Stomach (tissue), 8 donors: ENCODE measurements at regions not wholly inside any gene's neighbourhood (a gene's known extent, or its start where the extent isn't known, plus 50 kb on each side); places are given as distances from the start of the nearest gene placed in this dataset.

Experiments used
- DNase-seq, 2 donors: peaks; one replicate each; pipeline versions ENCODE4 v3.0.0 to v3.0.0-alpha.2; 2013 to 2019
- H3K27ac ChIP-seq, 5 donors: fragments of 200-600 bp in 4 of 5; sonication (generic) in 4 of 5; one replicate each; pipeline ENCODE4 v1.5.1; 2013 to 2019; ENCODE audit warnings: mild to moderate bottlenecking in 1 of 5, moderate library complexity in 1 of 5
- H3K27me3 ChIP-seq, 3 donors: fragments of 200-600 bp; sonication (generic); one replicate each; pipeline ENCODE4 v1.5.1; 2017 to 2019; ENCODE audit warnings: mixed run types in 1 of 3
- H3K36me3 ChIP-seq, 4 donors: fragments of 200-600 bp; sonication (generic); 1 replicate in 3 of 4; 2 replicates in 1 of 4; pipeline ENCODE4 v1.5.1; 2016 to 2019
- H3K4me1 ChIP-seq, 4 donors: fragments of 200-600 bp; sonication (generic); one replicate each; pipeline ENCODE4 v1.5.1; 2016 to 2019
- H3K4me3 ChIP-seq, 4 donors: fragments of 200-600 bp; sonication (generic) in 3 of 4; one replicate each; pipeline ENCODE4 v1.5.1; 2016 to 2019; ENCODE audit warnings: mild to moderate bottlenecking in 1 of 4
- H3K9me3 ChIP-seq, 4 donors: fragments of 200-600 bp; sonication (generic); one replicate each; pipeline ENCODE4 v1.5.1; 2016 to 2019
- EP300 ChIP-seq: sonication (generic); formaldehyde crosslinking; IDR thresholded peaks from one replicate; pipeline ENCODE4 v1.6.1; 2017; ENCODE audit warnings: antibody characterized with exemption
- POLR2A ChIP-seq, 4 donors: fragments of 450-650 bp; IDR thresholded peaks; one replicate each; pipeline ENCODE4 v1.6.1; 2016; ENCODE audit warnings: antibody characterized with exemption in 4 of 4, control low read depth in 2 of 4, mild to moderate bottlenecking in 1 of 4, moderate library complexity in 1 of 4
- POLR2AphosphoS5 ChIP-seq, 3 donors: sonication (generic); formaldehyde crosslinking; IDR thresholded peaks; one replicate each; pipeline ENCODE4 v1.6.1; 2016; ENCODE audit warnings: antibody characterized with exemption in 3 of 3
- WGBS, 5 donors: extraction: QIAGEN DNeasy Blood & Tissue Kit in 3 of 5; methylation state at CpG; one replicate each; pipeline versions ENCODE4 v1.1.5 to v1.1.7; 2013 to 2018; 5-methylcytosine and 5-hydroxymethylcytosine counted together
- intact Hi-C: fragments of 100-400 bp; cut with DNase I; formaldehyde crosslinking; loops from one replicate; pipeline ENCODE4 v1.15.1; 2023; ENCODE audit warnings: low total_unique reads
- TF ChIP-seq, protein P1 (sequence below), 7 experiments: fragments of 450-650 bp in 4 of 7; fragments of 200-600 bp in 3 of 7; sonication (generic) in 3 of 7; IDR thresholded peaks; one replicate each; pipeline ENCODE4 v1.5.1; 2016 to 2019; ENCODE audit warnings: antibody characterized with exemption in 7 of 7, control low read depth in 2 of 7, mild to moderate bottlenecking in 1 of 7
- donor health status: healthy with polysubstance abuse.
- donor health status: Bipolar disorder and iron deficiency.
- donor health status: healthy.

DNA sequence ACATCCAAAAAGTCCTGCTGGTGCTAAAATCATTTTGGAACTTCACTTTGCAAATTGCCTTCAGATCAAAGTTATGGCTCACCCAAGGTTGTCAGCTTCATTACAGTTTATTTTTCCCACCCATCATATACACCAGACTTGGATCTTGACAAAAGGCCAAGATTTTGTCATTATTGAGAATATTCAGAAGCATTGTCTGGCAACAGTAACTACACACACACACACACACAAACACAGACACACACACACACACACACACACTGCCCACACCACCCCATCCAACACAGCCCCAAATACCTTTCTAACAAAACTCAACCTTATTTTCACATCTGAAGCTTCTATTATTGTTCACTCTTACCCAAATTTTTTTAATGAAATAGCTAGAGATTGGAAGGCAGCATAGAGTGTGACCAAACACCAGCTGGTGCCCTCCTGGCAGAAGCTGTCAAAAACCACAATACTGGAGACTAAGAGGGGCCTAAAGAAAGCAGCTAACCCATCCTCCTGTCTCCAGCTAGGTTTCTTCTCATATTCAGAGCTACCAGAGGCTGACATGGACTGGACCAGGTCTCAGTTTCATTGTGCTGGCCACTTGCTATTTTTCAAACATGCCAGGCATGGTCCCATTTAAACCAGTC, 139.1 kb upstream of the ZC3H11B start:
- no peaks in the 10 kb centered on the region for H3K9me3 ChIP-seq
- no peak overlapping the region for H3K4me3 ChIP-seq
- no peaks in the 10 kb centered on the region for H3K36me3 ChIP-seq
- H3K27me3 ChIP-seq: no peaks in the 10 kb centered on the region
- TF ChIP-seq EP300 (no peak), POLR2A (IDR thresholded peaks at IDR 0.05) (no peak), POLR2AphosphoS5 (IDR thresholded peaks at IDR 0.05) (no peak)
- TF ChIP-seq, protein P1, sequence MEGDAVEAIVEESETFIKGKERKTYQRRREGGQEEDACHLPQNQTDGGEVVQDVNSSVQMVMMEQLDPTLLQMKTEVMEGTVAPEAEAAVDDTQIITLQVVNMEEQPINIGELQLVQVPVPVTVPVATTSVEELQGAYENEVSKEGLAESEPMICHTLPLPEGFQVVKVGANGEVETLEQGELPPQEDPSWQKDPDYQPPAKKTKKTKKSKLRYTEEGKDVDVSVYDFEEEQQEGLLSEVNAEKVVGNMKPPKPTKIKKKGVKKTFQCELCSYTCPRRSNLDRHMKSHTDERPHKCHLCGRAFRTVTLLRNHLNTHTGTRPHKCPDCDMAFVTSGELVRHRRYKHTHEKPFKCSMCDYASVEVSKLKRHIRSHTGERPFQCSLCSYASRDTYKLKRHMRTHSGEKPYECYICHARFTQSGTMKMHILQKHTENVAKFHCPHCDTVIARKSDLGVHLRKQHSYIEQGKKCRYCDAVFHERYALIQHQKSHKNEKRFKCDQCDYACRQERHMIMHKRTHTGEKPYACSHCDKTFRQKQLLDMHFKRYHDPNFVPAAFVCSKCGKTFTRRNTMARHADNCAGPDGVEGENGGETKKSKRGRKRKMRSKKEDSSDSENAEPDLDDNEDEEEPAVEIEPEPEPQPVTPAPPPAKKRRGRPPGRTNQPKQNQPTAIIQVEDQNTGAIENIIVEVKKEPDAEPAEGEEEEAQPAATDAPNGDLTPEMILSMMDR (IDR thresholded peaks at IDR 0.05): no peak
- no peak overlapping the region for H3K27ac ChIP-seq
- H3K4me1 ChIP-seq: no peaks in the 10 kb centered on the region
- intact Hi-C loops: no loop called here
- DNase-seq: peak in 1 of 2 donors; percentile 53

DNA sequence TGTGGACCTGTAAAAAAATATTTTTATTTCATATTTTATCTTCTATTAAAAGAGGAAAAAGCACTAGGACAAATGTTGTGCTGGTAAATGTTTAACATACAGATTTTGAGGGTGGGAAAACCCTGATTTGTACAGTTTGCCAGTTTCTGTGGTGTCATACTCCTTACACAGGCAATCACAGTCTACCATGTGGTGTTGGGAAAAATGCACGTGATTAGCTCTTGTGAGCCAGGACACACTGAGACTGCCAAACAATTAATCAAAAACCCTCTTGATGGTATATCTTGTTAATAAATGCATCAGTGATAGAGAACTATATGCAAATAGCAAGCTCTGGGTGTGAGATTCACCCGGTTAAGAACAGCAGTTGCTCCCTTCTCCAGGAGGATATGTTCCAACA, 136.5 kb upstream of the ZC3H11B start:
- 37 to 65% (median 40%) methylated on average over 2 of the region's 2 CpGs for WGBS, 5 donors
- TF ChIP-seq EP300 (no peak), POLR2AphosphoS5 (IDR thresholded peaks at IDR 0.05) (no peak), POLR2A (IDR thresholded peaks at IDR 0.05) (no peak)
- TF ChIP-seq, protein P1 (IDR thresholded peaks at IDR 0.05): no peak
- no peak for DNase-seq

DNA sequence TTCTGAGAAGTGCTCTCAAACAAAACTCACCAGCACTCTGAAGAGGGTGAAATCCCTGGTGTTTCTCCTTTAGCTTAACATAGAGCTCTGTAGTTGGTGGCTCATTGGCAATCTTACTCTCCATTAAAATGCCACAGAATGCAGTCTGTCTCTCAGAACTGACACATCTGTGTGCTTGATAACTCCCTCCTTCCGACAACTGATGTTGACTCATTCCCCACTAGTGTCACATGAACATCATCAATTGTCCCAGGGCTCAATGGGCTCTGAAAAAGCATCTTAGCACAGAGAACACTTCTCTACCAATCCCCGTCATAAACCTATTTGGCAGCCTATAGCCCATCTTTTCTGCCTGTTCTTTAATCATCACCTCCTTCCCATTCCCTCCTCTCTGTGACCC, 133.2 kb upstream of the ZC3H11B start:
- Histone ChIP-seq H3K27ac (no peak overlapping the region), H3K36me3 (no peaks in the 10 kb centered on the region), H3K27me3 (no peaks in the 10 kb centered on the region), H3K4me1 (no peaks in the 10 kb centered on the region), H3K9me3 (no peaks in the 10 kb centered on the region), H3K4me3 (no peak overlapping the region)
- intact Hi-C loops: no loop called here
- TF ChIP-seq POLR2AphosphoS5 (IDR thresholded peaks at IDR 0.05) (no peak), POLR2A (IDR thresholded peaks at IDR 0.05) (no peak), EP300 (no peak)
- TF ChIP-seq, protein P1 (IDR thresholded peaks at IDR 0.05): no peak
- 83 to 96% (median 92%) methylated on average over 2 of the region's 2 CpGs for WGBS, 5 donors
- no peak for DNase-seq

More for the DNA sequence above, 136.5 kb upstream of the ZC3H11B start:
- Histone ChIP-seq H3K36me3 (no peaks in the 10 kb centered on the region), H3K9me3 (no peaks in the 10 kb centered on the region), H3K27me3 (no peaks in the 10 kb centered on the region), H3K4me3 (no peak overlapping the region), H3K4me1 (no peaks in the 10 kb centered on the region), H3K27ac (no peak overlapping the region)
- intact Hi-C loops: no loop called here

DNA sequence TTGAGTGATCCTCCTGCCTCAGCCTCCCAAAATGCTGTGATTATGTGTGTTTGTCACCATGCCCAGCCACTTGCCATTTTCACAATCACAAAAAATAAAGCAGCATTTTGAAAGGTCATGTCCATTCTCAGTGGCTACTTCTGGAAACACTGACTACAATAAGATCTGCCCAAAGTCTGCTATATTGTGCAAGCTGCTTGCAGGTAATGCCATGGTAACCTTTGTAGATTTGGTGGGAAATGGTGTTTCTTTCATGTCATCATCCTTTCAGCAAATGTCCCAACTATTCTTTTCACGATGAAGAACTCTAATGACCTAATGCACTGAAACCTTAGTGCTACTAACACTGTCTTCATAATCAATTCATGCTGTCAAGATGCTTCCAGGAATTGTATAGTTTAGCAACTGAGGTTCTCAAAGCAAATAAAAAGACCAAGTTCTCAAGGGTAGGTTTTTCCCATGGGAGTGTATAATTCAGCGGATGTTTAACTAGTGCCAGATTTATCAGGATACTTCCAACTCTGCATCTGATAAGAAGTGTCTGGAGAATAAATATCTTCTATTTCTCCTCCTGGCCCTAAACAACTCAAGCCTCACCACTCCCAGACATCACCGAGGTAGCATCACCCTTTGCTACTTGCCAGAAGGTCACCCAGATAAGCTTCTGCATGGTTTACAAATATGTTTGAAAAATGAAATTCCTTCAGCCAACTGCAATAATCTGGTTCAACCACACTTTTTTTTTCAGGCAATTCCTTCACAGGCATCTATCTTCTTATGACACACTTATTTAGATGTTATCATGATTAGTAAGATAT, 132.0 kb upstream of the ZC3H11B start:
- Histone ChIP-seq H3K27me3 (no peaks in the 10 kb centered on the region), H3K36me3 (no peaks in the 10 kb centered on the region), H3K4me1 (no peaks in the 10 kb centered on the region), H3K9me3 (no peaks in the 10 kb centered on the region), H3K4me3 (no peak overlapping the region), H3K27ac (no peak overlapping the region)
- WGBS, 5 donors: 42 to 59% (median 57%) methylated on average over 3 of the region's 3 CpGs
- TF ChIP-seq POLR2A (IDR thresholded peaks at IDR 0.05) (no peak), POLR2AphosphoS5 (IDR thresholded peaks at IDR 0.05) (no peak), EP300 (no peak)
- TF ChIP-seq, protein P1 (IDR thresholded peaks at IDR 0.05): no peak
- intact Hi-C loops: no loop called here
- no peak for DNase-seq
